IMR-90 (cell line): ENCODE measurements at regions not wholly inside any gene's neighbourhood (a gene's known extent, or its start where the extent isn't known, plus 50 kb on each side); places are given as distances from the start of the nearest gene placed in this dataset.

Source experiments
- ATAC-seq: fragments of 200-7000 bp; cut with Tn5 transposase; 2 replicates; pipeline ENCODE4 v1.9.1; 2020; ENCODE audit warnings: low read depth, mild to moderate bottlenecking, moderate library complexity
- BruUV-seq: library from RNA; stranded (reverse); fragments of 400-500 nt; replicated peaks from 2 replicates; lab custom pipeline; 2021; lab: Mats Ljungman, UMichigan
- CTCF ChIA-PET: fragments of 300-600 bp; formaldehyde crosslinking; extraction: SDS; loops from one replicate; lab custom pipeline; 2021; ENCODE audit warnings: antibody characterized with exemption; lab: Yijun Ruan, JAX
- POLR2A ChIA-PET: fragments of 300-600 bp; sonication (Branson Sonifier 250); formaldehyde crosslinking; loops from one replicate; lab custom pipeline; 2022; ENCODE audit warnings: antibody characterized with exemption; ENCODE audit not compliant: unreplicated experiment; lab: Charles Lee
- DNase-seq: peaks from one replicate; pipeline ENCODE4 v3.0.0; 2013
- H2AFZ ChIP-seq: replicated peaks from 2 replicates; pipeline ENCODE3; 2013; ENCODE audit warnings: low read length, mild to moderate bottlenecking; ENCODE audit not compliant: poor library complexity
- H2AK5ac ChIP-seq: 2 replicates; pipeline ENCODE4 v1.6.1; 2013; ENCODE audit warnings: low read depth, low read length, inconsistent platforms
- H2AK9ac ChIP-seq: replicated peaks from 2 replicates; pipeline ENCODE3; 2013; ENCODE audit warnings: mild to moderate bottlenecking, low read depth, low read length, moderate library complexity; ENCODE audit not compliant: poor library complexity
- H2BK120ac ChIP-seq: 2 replicates; pipeline ENCODE4 v1.6.1; 2013; ENCODE audit warnings: low read depth, low read length, inconsistent platforms
- H2BK15ac ChIP-seq: 3 replicates; pipeline ENCODE4 v1.6.1; 2013; ENCODE audit warnings: low read depth, low read length, inconsistent platforms
- H2BK20ac ChIP-seq: 2 replicates; pipeline ENCODE4 v1.6.1; 2013; ENCODE audit warnings: low read depth, mild to moderate bottlenecking, inconsistent platforms, low read length, moderate library complexity
- H2BK5ac ChIP-seq: 2 replicates; pipeline ENCODE4 v1.6.1; 2013; ENCODE audit warnings: mild to moderate bottlenecking, low read depth, low read length, inconsistent platforms; ENCODE audit not compliant: poor library complexity, severe bottlenecking
- H3K14ac ChIP-seq: replicated peaks from 2 replicates; pipeline ENCODE4 v1.6.1; 2013; ENCODE audit warnings: low read depth, low read length, inconsistent platforms
- H3K18ac ChIP-seq: 2 replicates; pipeline ENCODE4 v1.6.1; 2013; ENCODE audit warnings: low read depth, low read length, control low read depth
- H3K23ac ChIP-seq: 2 replicates; pipeline ENCODE4 v1.6.1; 2013; ENCODE audit warnings: low read depth, low read length, inconsistent platforms
- H3K27ac ChIP-seq: 2 replicates; pipeline ENCODE4 v1.5.1; 2013; ENCODE audit warnings: mild to moderate bottlenecking, control low read depth, low read length; ENCODE audit not compliant: insufficient read depth
- H3K27me3 ChIP-seq: 2 replicates; pipeline ENCODE4 v1.6.1; 2013; ENCODE audit warnings: low read length; ENCODE audit not compliant: control insufficient read depth, insufficient read depth
- H3K36me3 ChIP-seq: 2 replicates; pipeline ENCODE4 v1.6.1; 2013; ENCODE audit warnings: low read length, mixed read lengths; ENCODE audit not compliant: control insufficient read depth, insufficient read depth
- H3K4ac ChIP-seq: 2 replicates; pipeline ENCODE4 v1.6.1; 2013; ENCODE audit warnings: low read depth, low read length, inconsistent platforms
- H3K4me1 ChIP-seq: 2 replicates; pipeline ENCODE4 v1.6.1; 2013; ENCODE audit warnings: low read length, mixed read lengths; ENCODE audit not compliant: control insufficient read depth, insufficient read depth
- H3K4me2 ChIP-seq: 2 replicates; pipeline ENCODE4 v1.6.1; 2013; ENCODE audit warnings: low read depth, mild to moderate bottlenecking, control low read depth, low read length, moderate library complexity
- H3K4me3 ChIP-seq: 2 replicates; pipeline ENCODE4 v1.5.1; 2013; ENCODE audit warnings: low read depth, mild to moderate bottlenecking, control low read depth, low read length, moderate library complexity; ENCODE audit not compliant: insufficient read depth
- H3K56ac ChIP-seq: 2 replicates; pipeline ENCODE4 v1.6.1; 2013; ENCODE audit warnings: low read length, inconsistent platforms; ENCODE audit not compliant: insufficient read depth; ENCODE audit errors: extremely low read depth
- H3K79me1 ChIP-seq, 2 experiments: 2 replicates each; pipeline ENCODE4 v1.6.1; 2013; ENCODE audit warnings: low read length in 2 of 2, inconsistent platforms in 1 of 2, low read depth in 1 of 2
- H3K9ac ChIP-seq: 2 replicates; pipeline ENCODE4 v1.6.1; 2013; ENCODE audit warnings: low read depth, low read length, control low read depth
- H3K9me1 ChIP-seq: 2 replicates; pipeline ENCODE4 v1.6.1; 2013; ENCODE audit warnings: low read length, inconsistent platforms; ENCODE audit not compliant: insufficient read depth
- H3K9me3 ChIP-seq: 2 replicates; pipeline ENCODE4 v1.6.1; 2013; ENCODE audit warnings: low read length; ENCODE audit not compliant: control insufficient read depth, insufficient read depth
- H4K20me1 ChIP-seq: 2 replicates; pipeline ENCODE4 v1.6.1; 2013; ENCODE audit warnings: low read length, inconsistent platforms; ENCODE audit not compliant: insufficient read depth
- H4K5ac ChIP-seq: 2 replicates; pipeline ENCODE4 v1.6.1; 2013; ENCODE audit warnings: mild to moderate bottlenecking, low read depth, low read length, control low read depth
- H4K8ac ChIP-seq, 2 experiments: 2 replicates each; pipeline ENCODE4 v1.6.1; 2013; ENCODE audit warnings: low read depth in 2 of 2, low read length in 2 of 2, control low read depth in 1 of 2, inconsistent platforms in 1 of 2
- H4K91ac ChIP-seq: 2 replicates; pipeline ENCODE4 v1.6.1; 2013; ENCODE audit warnings: low read depth, low read length, inconsistent platforms; ENCODE audit not compliant: insufficient read depth
- CEBPB ChIP-seq: IDR thresholded peaks from 2 replicates; pipeline ENCODE4 v1.6.1; 2012; ENCODE audit warnings: low read depth, low read length, improper control_type of control experiment
- FOS ChIP-seq: fragments of 150-350 bp; IDR thresholded peaks from 2 replicates; pipeline ENCODE4 v1.6.1; 2016; ENCODE audit warnings: low read depth, low read length
- MAFK ChIP-seq: IDR thresholded peaks from 2 replicates; pipeline ENCODE4 v1.6.1; 2012; ENCODE audit warnings: low read depth, low read length, improper control_type of control experiment
- MXI1 ChIP-seq: IDR thresholded peaks from 2 replicates; pipeline ENCODE4 v1.6.1; 2012; ENCODE audit warnings: low read depth, mild to moderate bottlenecking, low read length, moderate library complexity, borderline replicate concordance
- USF2 ChIP-seq: fragments of 150-350 bp; IDR thresholded peaks from 2 replicates; pipeline ENCODE4 v1.6.1; 2017; ENCODE audit warnings: mild to moderate bottlenecking, antibody characterized with exemption, low read length, low read depth
- WGBS, 2 experiments: methylation state at CpG; one replicate each; pipeline versions ENCODE4 v1.1.5 to v1.1.7; 2013; ENCODE audit warnings: missing lambda C conversion rate in 2 of 2; ENCODE audit not compliant: insufficient read length in 1 of 2; ENCODE audit errors: extremely low coverage in 2 of 2; 5-methylcytosine and 5-hydroxymethylcytosine counted together
- dilution Hi-C: fragments of 300-500 bp; cut with HindIII; formaldehyde crosslinking; loops from one replicate; pipeline ENCODE4 v1.14.3; 2018; ENCODE audit warnings: low sequenced_read_pairs; ENCODE audit not compliant: unreplicated experiment
- in situ Hi-C: fragments of 300-500 bp; cut with MboI; formaldehyde crosslinking; loops from 3 replicates; pipeline ENCODE4 v1.14.3; 2019; ENCODE audit warnings: low sequenced_read_pairs, inconsistent platforms, mixed read lengths
- intact Hi-C: fragments of 100-400 bp; cut with micrococcal nuclease; formaldehyde crosslinking; loops from 2 replicates; pipeline ENCODE4 v1.10.0; 2022

GRCh38 chr6:5843078-5843477, 163.6 kb downstream of the NRN1 start:
- dilution Hi-C loops, result no loop called here
- ChIA-PET CTCF (no interaction called here), POLR2A (no interaction called here)
- intact Hi-C loops, result no loop called here
- no peaks in the 10 kb centered on the region for H3K36me3 ChIP-seq
- no peak overlapping the region for H3K14ac ChIP-seq
- no peaks in the 10 kb centered on the region for H4K20me1 ChIP-seq
- H3K4ac ChIP-seq, result no peak overlapping the region
- H3K23ac ChIP-seq, result no peak overlapping the region
- no peak overlapping the region for H2BK5ac ChIP-seq
- no peaks in the 10 kb centered on the region for H3K9me1 ChIP-seq
- no peak overlapping the region for H4K91ac ChIP-seq
- H3K4me1 ChIP-seq, result no peaks in the 10 kb centered on the region
- no peak overlapping the region for H3K18ac ChIP-seq
- ATAC-seq, result no peak
- no peak overlapping the region for H4K8ac ChIP-seq
- H2AFZ ChIP-seq, result no peak overlapping the region
- H3K27me3 ChIP-seq, result no peaks in the 10 kb centered on the region
- H3K4me2 ChIP-seq, result no peak overlapping the region
- no peak overlapping the region for H3K56ac ChIP-seq
- BruUV-seq, result no TSS peak
- no peak overlapping the region for H2AK9ac ChIP-seq
- H2BK15ac ChIP-seq, result no peak overlapping the region
- H4K5ac ChIP-seq, result no peak overlapping the region
- no peak overlapping the region for H2BK20ac ChIP-seq
- H3K4me3 ChIP-seq, result no peak overlapping the region
- no peaks in the 10 kb centered on the region; the same call in 1 of the 2 replicates for H3K9me3 ChIP-seq
- H3K9ac ChIP-seq, result no peak overlapping the region
- DNase-seq, result no peak
- TF ChIP-seq CEBPB, result no peak
- no peak for TF ChIP-seq USF2
- TF ChIP-seq FOS, result no peak
- no peak for TF ChIP-seq MAFK
- TF ChIP-seq MXI1, result no peak
- in situ Hi-C loops, result no loop called here
- no peak overlapping the region for H3K27ac ChIP-seq
- 17% methylated on average over 2 of the region's 5 CpGs; no CpG with 5 or more reads in 1 of the 2 experiments for WGBS, 2 experiments
- H2BK120ac ChIP-seq, result no peak overlapping the region
- no peaks in the 10 kb centered on the region for H3K79me1 ChIP-seq
- H2AK5ac ChIP-seq, result no peak overlapping the region
